ENCODE measurements at regions not wholly inside any gene's neighbourhood (a gene's known extent, or its start where the extent isn't known, plus 50 kb on each side); places are given as distances from the start of the nearest gene placed in this dataset.

DNA sequence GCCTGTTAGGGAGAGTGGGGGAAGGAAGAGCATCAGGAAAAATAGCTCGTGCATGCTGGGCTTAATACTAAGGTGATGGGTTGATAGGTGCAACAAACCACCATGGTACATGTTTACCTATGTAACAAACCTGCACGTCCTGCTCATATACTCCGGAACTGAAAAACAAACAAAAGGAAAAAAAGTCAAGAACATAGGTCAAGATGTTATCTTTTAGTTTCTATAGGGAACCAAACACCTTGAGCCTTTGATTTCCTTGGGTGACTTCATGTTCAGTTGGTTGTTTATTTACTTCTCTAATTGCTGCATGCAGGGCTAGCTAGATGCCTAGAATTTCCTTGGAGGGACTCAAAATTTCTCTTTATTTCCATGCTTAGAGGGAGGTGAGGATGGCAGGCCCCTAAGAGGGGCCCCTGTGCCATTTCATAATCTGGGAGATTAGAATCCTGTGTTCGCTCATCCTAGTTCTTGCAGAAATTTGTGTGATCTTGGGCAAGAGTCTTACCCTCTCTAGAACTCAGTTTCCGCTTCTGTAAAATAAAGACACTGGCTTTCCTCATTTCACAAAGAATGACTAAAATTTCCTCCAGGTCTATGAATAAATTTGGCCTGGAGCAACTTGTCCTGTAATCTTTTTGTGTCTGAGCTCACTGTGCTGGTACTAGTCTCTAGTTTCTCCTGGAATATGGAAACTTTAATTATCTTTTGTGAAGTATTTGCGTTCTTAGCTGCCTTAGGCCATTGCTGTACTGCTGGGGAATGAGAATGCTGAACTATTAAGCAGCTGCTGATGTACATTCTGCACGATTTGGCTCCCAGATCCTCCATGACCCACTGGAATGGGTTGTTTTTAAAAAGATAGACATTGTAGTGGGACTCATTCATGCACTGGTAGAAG lies 457.5 kb downstream of the EDEM1 start:
- Histone ChIP-seq H3K27me3 (no peaks in the 10 kb centered on the region), H3K36me3 (no peaks in the 10 kb centered on the region), H3K9me3 (no peaks in the 10 kb centered on the region), H3K4me3 (ENCODE audit: low read depth, low read length) (no peak overlapping the region), H3K4me1 (no peaks in the 10 kb centered on the region)
- TF ChIP-seq, protein P1, sequence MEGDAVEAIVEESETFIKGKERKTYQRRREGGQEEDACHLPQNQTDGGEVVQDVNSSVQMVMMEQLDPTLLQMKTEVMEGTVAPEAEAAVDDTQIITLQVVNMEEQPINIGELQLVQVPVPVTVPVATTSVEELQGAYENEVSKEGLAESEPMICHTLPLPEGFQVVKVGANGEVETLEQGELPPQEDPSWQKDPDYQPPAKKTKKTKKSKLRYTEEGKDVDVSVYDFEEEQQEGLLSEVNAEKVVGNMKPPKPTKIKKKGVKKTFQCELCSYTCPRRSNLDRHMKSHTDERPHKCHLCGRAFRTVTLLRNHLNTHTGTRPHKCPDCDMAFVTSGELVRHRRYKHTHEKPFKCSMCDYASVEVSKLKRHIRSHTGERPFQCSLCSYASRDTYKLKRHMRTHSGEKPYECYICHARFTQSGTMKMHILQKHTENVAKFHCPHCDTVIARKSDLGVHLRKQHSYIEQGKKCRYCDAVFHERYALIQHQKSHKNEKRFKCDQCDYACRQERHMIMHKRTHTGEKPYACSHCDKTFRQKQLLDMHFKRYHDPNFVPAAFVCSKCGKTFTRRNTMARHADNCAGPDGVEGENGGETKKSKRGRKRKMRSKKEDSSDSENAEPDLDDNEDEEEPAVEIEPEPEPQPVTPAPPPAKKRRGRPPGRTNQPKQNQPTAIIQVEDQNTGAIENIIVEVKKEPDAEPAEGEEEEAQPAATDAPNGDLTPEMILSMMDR (IDR thresholded peaks at IDR 0.05; ENCODE audit: low read depth, low read length) = no peak
- no peak for DNase-seq

DNA sequence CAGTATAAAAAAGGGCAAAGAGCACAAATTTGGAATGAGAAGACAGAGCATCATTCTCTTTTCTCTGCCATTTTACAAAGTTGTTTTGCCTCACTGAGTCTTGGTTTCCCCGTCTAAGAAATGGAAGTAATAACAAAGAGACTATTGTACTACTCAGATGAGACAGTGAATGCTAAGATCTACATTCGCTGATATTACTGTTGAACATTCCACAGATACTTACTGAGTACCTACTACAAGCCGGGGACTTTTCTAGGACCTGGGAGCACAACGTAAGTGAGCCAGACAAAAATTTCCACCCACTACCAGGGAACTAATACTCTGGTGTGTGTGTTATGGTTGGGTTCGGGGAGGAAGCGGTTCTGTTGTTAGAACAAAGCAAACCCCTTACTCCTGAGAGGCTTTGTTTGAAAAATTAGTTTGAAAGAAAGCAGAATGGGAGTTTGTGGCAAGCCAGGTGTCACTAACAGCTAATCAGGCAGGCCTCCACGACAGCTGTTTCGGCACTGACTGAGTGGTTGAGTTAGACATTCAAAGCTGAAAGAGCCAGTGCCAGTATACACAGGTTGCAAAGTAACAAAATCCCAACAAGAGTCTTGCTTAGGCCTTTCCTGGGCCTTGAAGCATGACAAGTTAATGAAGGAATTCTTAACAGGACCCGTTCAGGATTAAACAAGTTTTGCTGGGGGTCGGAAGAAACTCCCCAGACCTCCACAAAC lies 458.3 kb downstream of the EDEM1 start:
- Histone ChIP-seq H3K4me1 (no peaks in the 10 kb centered on the region), H3K4me3 (ENCODE audit: low read depth, low read length) (no peak overlapping the region), H3K9me3 (no peaks in the 10 kb centered on the region), H3K36me3 (no peaks in the 10 kb centered on the region), H3K27me3 (no peaks in the 10 kb centered on the region)
- no peak for DNase-seq
- TF ChIP-seq, protein P1 (IDR thresholded peaks at IDR 0.05; ENCODE audit: low read depth, low read length) = no peak

DNA sequence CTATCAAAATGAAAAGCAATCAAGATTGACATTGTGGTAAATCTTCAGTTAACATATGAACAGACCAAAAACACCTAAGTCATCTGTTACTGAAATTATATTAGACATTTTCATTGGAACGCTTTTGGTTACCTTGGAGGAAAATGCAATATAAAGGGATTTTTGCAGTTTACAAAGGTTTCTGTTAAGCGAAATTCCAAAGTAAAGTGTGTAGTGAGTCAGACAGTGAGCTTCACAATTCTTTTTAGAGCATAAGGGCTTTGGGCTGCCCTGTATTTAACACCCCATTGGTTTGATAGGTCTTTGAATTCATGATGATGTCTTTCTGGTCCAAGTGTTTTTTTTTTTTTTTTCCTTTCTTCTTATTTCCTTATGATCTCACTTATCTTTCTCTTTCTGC lies 462.8 kb downstream of the EDEM1 start:
- DNase-seq = no peak
- H3K36me3 ChIP-seq = no peaks in the 10 kb centered on the region
- TF ChIP-seq, protein P1 (IDR thresholded peaks at IDR 0.05; ENCODE audit: low read depth, low read length) = no peak
- no peaks in the 10 kb centered on the region for H3K27me3 ChIP-seq
- no peak overlapping the region for H3K4me3 ChIP-seq (ENCODE audit: low read depth, low read length)
- H3K4me1 ChIP-seq = no peaks in the 10 kb centered on the region
- no peaks in the 10 kb centered on the region for H3K9me3 ChIP-seq

DNA sequence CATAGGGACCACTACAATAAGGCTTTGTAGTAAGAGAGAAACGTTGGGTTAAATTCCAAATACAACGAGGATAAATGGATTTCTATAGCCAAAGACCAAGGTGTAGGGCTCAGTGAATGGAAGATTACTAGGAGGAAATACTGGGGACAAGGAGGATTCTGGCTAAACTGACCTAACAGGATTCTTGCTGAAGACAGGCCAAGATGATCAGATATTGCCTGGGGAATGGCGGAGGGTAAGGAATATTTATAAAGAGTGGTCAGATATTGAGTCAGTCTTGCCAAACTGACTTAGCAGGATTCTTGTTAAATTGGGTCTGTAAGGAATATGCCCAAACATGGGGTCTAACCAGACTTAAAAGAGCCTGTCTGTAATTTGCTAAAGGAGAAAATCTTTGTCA lies 463.8 kb downstream of the EDEM1 start:
- Histone ChIP-seq H3K36me3 (no peaks in the 10 kb centered on the region), H3K4me1 (no peaks in the 10 kb centered on the region), H3K27me3 (no peaks in the 10 kb centered on the region), H3K4me3 (ENCODE audit: low read depth, low read length) (no peak overlapping the region), H3K9me3 (no peaks in the 10 kb centered on the region)
- DNase-seq = no peak
- TF ChIP-seq, protein P1 (IDR thresholded peaks at IDR 0.05; ENCODE audit: low read depth, low read length) = no peak

DNA sequence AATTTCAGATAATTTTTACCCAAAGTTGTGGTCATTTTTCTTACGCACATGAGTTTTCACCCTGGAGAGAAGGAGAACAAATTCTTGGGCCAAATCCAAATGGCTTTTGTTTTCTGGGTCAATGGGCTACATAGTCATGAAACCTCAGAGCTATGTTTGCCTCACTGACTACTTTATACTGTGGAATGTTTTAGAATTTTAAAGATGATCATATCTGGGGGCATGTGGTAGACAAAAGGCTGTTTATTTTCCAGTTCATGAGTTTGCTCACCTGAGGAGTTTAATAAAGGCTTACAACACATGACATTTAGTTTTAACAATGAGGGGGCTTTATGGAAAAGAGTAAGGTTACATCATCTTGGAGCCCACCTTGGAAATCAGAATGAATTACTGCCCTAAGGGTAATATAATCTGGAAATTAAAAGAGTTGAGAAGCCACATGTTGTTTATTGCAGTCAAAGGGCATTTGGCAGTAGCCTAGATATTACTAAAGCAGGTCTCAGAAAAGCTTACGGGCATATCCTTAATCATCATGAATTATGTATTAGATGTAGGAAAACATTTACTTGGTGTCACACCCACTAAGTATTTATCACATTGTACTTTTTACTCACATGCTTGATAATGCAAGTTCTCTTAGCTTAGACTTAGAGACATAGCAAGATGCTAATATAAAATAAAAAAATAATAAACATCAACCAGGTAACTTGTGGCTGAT lies 466.1 kb downstream of the EDEM1 start:
- Histone ChIP-seq H3K27me3 (no peaks in the 10 kb centered on the region), H3K4me1 (no peaks in the 10 kb centered on the region), H3K4me3 (ENCODE audit: low read depth, low read length) (no peak overlapping the region), H3K9me3 (no peaks in the 10 kb centered on the region), H3K36me3 (no peaks in the 10 kb centered on the region)
- TF ChIP-seq, protein P1 (IDR thresholded peaks at IDR 0.05; ENCODE audit: low read depth, low read length) = no peak
- DNase-seq = no peak
